ENCODE measurements at regions not wholly inside any gene's neighbourhood (a gene's known extent, or its start where the extent isn't known, plus 50 kb on each side); places are given as distances from the start of the nearest gene placed in this dataset.

- H3K4me1 Mint-ChIP-seq (ENCODE audit: low read depth in 2 of 2) = peaks cover 0 to 1% of the 10 kb centered on the region in 2 donors
- no peak overlapping the region for H3K27ac Mint-ChIP-seq
Observed at GRCh38 chr4:151459375-151459774, 50.4 kb downstream of the FHIP1A start.

GRCh38 chr4:151460434-151460833 is 51.5 kb downstream of the FHIP1A start:
- no peak overlapping the region for H3K27ac Mint-ChIP-seq
- no peaks in the 10 kb centered on the region for H3K36me3 Mint-ChIP-seq (ENCODE audit: insufficient read depth)
- no peak for DNase-seq
- H3K27me3 Mint-ChIP-seq = peaks cover 19 to 41% of the 10 kb centered on the region in 2 donors
- no peak for ATAC-seq (replicated peaks)
- H3K4me3 Mint-ChIP-seq = no peak overlapping the region
- no peaks in the 10 kb centered on the region for H3K9me3 Mint-ChIP-seq
- H3K4me1 Mint-ChIP-seq (ENCODE audit: low read depth in 2 of 2) = peaks cover 0 to 1% of the 10 kb centered on the region in 2 donors

More at GRCh38 chr4:151459375-151459774, 50.4 kb downstream of the FHIP1A start:
- no peak for DNase-seq
- no peak for ATAC-seq (replicated peaks)
- peaks cover 9 to 43% of the 10 kb centered on the region in 2 donors for H3K27me3 Mint-ChIP-seq
- H3K36me3 Mint-ChIP-seq (ENCODE audit: insufficient read depth) = no peaks in the 10 kb centered on the region
- H3K4me3 Mint-ChIP-seq = no peak overlapping the region
- no peaks in the 10 kb centered on the region for H3K9me3 Mint-ChIP-seq

- peaks cover 0 to 1% of the 10 kb centered on the region in 2 donors for H3K4me1 Mint-ChIP-seq (ENCODE audit: low read depth in 2 of 2)
- ATAC-seq (replicated peaks) = no peak
- H3K27me3 Mint-ChIP-seq = peaks cover 33 to 59% of the 10 kb centered on the region in 2 donors
- H3K27ac Mint-ChIP-seq = no peak overlapping the region
- DNase-seq = no peak
- H3K36me3 Mint-ChIP-seq (ENCODE audit: insufficient read depth) = no peaks in the 10 kb centered on the region
- no peak overlapping the region for H3K4me3 Mint-ChIP-seq
- no peaks in the 10 kb centered on the region for H3K9me3 Mint-ChIP-seq
Observed at GRCh38 chr4:151462554-151462953, 53.6 kb downstream of the FHIP1A start.

- H3K27ac Mint-ChIP-seq = no peak overlapping the region
- H3K4me1 Mint-ChIP-seq (ENCODE audit: low read depth in 2 of 2) = no peaks in the 10 kb centered on the region
- H3K27me3 Mint-ChIP-seq = peaks cover 24 to 28% of the 10 kb centered on the region in 2 donors
- DNase-seq = no peak
- H3K36me3 Mint-ChIP-seq (ENCODE audit: insufficient read depth) = no peaks in the 10 kb centered on the region
- ATAC-seq (replicated peaks) = no peak
- H3K9me3 Mint-ChIP-seq = no peaks in the 10 kb centered on the region
- H3K4me3 Mint-ChIP-seq = no peak overlapping the region
Observed at GRCh38 chr4:151468715-151469696, 60.0 kb downstream of the FHIP1A start.

GRCh38 chr4:151469970-151470369 is 61.0 kb downstream of the FHIP1A start:
- Mint-ChIP-seq H3K9me3 (no peaks in the 10 kb centered on the region), H3K4me3 (no peak overlapping the region), H3K27me3 (peaks cover 20 to 26% of the 10 kb centered on the region in 2 donors), H3K36me3 (ENCODE audit: insufficient read depth) (no peaks in the 10 kb centered on the region), H3K27ac (no peak overlapping the region), H3K4me1 (ENCODE audit: low read depth in 2 of 2) (no peaks in the 10 kb centered on the region)
- ATAC-seq (replicated peaks) (no peak), DNase-seq (no peak)

- Mint-ChIP-seq H3K4me3 (no peak overlapping the region), H3K36me3 (ENCODE audit: insufficient read depth) (no peaks in the 10 kb centered on the region), H3K27ac (no peak overlapping the region), H3K9me3 (no peaks in the 10 kb centered on the region), H3K4me1 (ENCODE audit: low read depth in 2 of 2) (no peaks in the 10 kb centered on the region), H3K27me3 (peaks cover 9 to 18% of the 10 kb centered on the region in 2 donors)
- DNase-seq (no peak), ATAC-seq (replicated peaks) (no peak)
Observed at GRCh38 chr4:151471728-151472127, 62.8 kb downstream of the FHIP1A start.

GRCh38 chr4:151472297-151472696 is 63.3 kb downstream of the FHIP1A start:
- no peak overlapping the region for H3K4me3 Mint-ChIP-seq
- no peak for ATAC-seq (replicated peaks)
- H3K27me3 Mint-ChIP-seq = peaks cover 8 to 15% of the 10 kb centered on the region in 2 donors
- H3K27ac Mint-ChIP-seq = no peak overlapping the region
- H3K9me3 Mint-ChIP-seq = no peaks in the 10 kb centered on the region
- H3K4me1 Mint-ChIP-seq (ENCODE audit: low read depth in 2 of 2) = no peaks in the 10 kb centered on the region
- no peaks in the 10 kb centered on the region for H3K36me3 Mint-ChIP-seq (ENCODE audit: insufficient read depth)
- no peak for DNase-seq

- no peaks in the 10 kb centered on the region for H3K36me3 Mint-ChIP-seq (ENCODE audit: insufficient read depth)
- H3K27me3 Mint-ChIP-seq = peaks cover 8 to 11% of the 10 kb centered on the region in 2 donors
- H3K4me3 Mint-ChIP-seq = no peak overlapping the region
- no peaks in the 10 kb centered on the region for H3K9me3 Mint-ChIP-seq
- DNase-seq (no peak), ATAC-seq (replicated peaks) (no peak)
- H3K27ac Mint-ChIP-seq = no peak overlapping the region
- H3K4me1 Mint-ChIP-seq (ENCODE audit: low read depth in 2 of 2) = no peaks in the 10 kb centered on the region
Observed at GRCh38 chr4:151472711-151473110, 63.7 kb downstream of the FHIP1A start.

GRCh38 chr4:151473521-151474097 is 64.6 kb downstream of the FHIP1A start:
- DNase-seq = no peak
- Mint-ChIP-seq H3K27ac (no peak overlapping the region), H3K36me3 (ENCODE audit: insufficient read depth) (no peaks in the 10 kb centered on the region), H3K4me3 (no peak overlapping the region), H3K4me1 (ENCODE audit: low read depth in 2 of 2) (no peaks in the 10 kb centered on the region), H3K27me3 (peaks cover 8 to 10% of the 10 kb centered on the region in 2 donors), H3K9me3 (no peaks in the 10 kb centered on the region)
- no peak for ATAC-seq (replicated peaks)

GRCh38 chr4:151475035-151475714 is 66.2 kb downstream of the FHIP1A start:
- Mint-ChIP-seq H3K27me3 (peaks cover 15 to 19% of the 10 kb centered on the region in 2 donors), H3K4me3 (no peak overlapping the region), H3K27ac (no peak overlapping the region), H3K36me3 (ENCODE audit: insufficient read depth) (no peaks in the 10 kb centered on the region), H3K9me3 (no peaks in the 10 kb centered on the region), H3K4me1 (ENCODE audit: low read depth in 2 of 2) (no peaks in the 10 kb centered on the region)
- ATAC-seq (replicated peaks) (no peak), DNase-seq (no peak)

GRCh38 chr4:151481813-151482212 is 72.8 kb downstream of the FHIP1A start:
- no peak for ATAC-seq (replicated peaks)
- no peaks in the 10 kb centered on the region for H3K4me1 Mint-ChIP-seq (ENCODE audit: low read depth in 2 of 2)

GRCh38 chr4:151484396-151485102 is 75.6 kb downstream of the FHIP1A start:
- no peak overlapping the region for H3K4me3 Mint-ChIP-seq
- DNase-seq (no peak), ATAC-seq (replicated peaks) (no peak)
- no peaks in the 10 kb centered on the region for H3K36me3 Mint-ChIP-seq (ENCODE audit: insufficient read depth)
- no peaks in the 10 kb centered on the region for H3K4me1 Mint-ChIP-seq (ENCODE audit: low read depth in 2 of 2)
- H3K27ac Mint-ChIP-seq = no peak overlapping the region
- no peaks in the 10 kb centered on the region for H3K9me3 Mint-ChIP-seq
- peaks cover 24 to 41% of the 10 kb centered on the region in 2 donors for H3K27me3 Mint-ChIP-seq

More at GRCh38 chr4:151481813-151482212, 72.8 kb downstream of the FHIP1A start:
- H3K27me3 Mint-ChIP-seq = peaks cover 14 to 15% of the 10 kb centered on the region in 2 donors
- no peak for DNase-seq
- no peaks in the 10 kb centered on the region for H3K9me3 Mint-ChIP-seq
- H3K36me3 Mint-ChIP-seq (ENCODE audit: insufficient read depth) = no peaks in the 10 kb centered on the region
- H3K4me3 Mint-ChIP-seq = no peak overlapping the region
- H3K27ac Mint-ChIP-seq = no peak overlapping the region

- Mint-ChIP-seq H3K9me3 (peaks cover 0 to 1% of the 10 kb centered on the region in 2 donors), H3K36me3 (ENCODE audit: insufficient read depth) (no peaks in the 10 kb centered on the region), H3K4me1 (ENCODE audit: low read depth in 2 of 2) (no peaks in the 10 kb centered on the region), H3K27ac (no peak overlapping the region), H3K4me3 (no peak overlapping the region), H3K27me3 (peaks cover 13 to 36% of the 10 kb centered on the region in 2 donors)
- no peak for DNase-seq
- no peak for ATAC-seq (replicated peaks)
Observed at GRCh38 chr4:151485541-151486131, 76.7 kb downstream of the FHIP1A start.

All from effector memory CD8-positive, alpha-beta T cell (primary cell).